ENCODE measurements at regions not wholly inside any gene's neighbourhood (a gene's known extent, or its start where the extent isn't known, plus 50 kb on each side); places are given as distances from the start of the nearest gene placed in this dataset.

GRCh38 chr16:13767215-13767614 lies 152.7 kb upstream of the ERCC4 start:
- no peak for DNase-seq

GRCh38 chr16:13768471-13768870 lies 151.5 kb upstream of the ERCC4 start:
- no peak for DNase-seq

- no peak for DNase-seq
Measured at GRCh38 chr16:13770436-13770835, 149.5 kb upstream of the ERCC4 start.

- DNase-seq, result no peak
Measured at GRCh38 chr16:13772782-13773181, 147.2 kb upstream of the ERCC4 start.

GRCh38 chr16:13779676-13780075 lies 140.3 kb upstream of the ERCC4 start:
- DNase-seq, result no peak

- DNase-seq, result no peak
Measured at GRCh38 chr16:13780406-13781168, 139.4 kb upstream of the ERCC4 start.

- no peak for DNase-seq
Measured at GRCh38 chr16:13781169-13781564, 138.8 kb upstream of the ERCC4 start.

- DNase-seq, result no peak
Measured at GRCh38 chr16:13781575-13782338, 138.2 kb upstream of the ERCC4 start.

- no peak for DNase-seq
Measured at GRCh38 chr16:13791095-13791494, 128.9 kb upstream of the ERCC4 start.

- no peak for DNase-seq
Measured at GRCh38 chr16:13793841-13794409, 126.0 kb upstream of the ERCC4 start.

- DNase-seq, result no peak
Measured at GRCh38 chr16:13795131-13795530, 124.8 kb upstream of the ERCC4 start.

- DNase-seq, result no peak
Measured at GRCh38 chr16:13797718-13798117, 122.2 kb upstream of the ERCC4 start.

GRCh38 chr16:13798211-13798610 lies 121.7 kb upstream of the ERCC4 start:
- no peak for DNase-seq

GRCh38 chr16:13803974-13804373 lies 116.0 kb upstream of the ERCC4 start:
- DNase-seq, result no peak

GRCh38 chr16:13805951-13806350 lies 114.0 kb upstream of the ERCC4 start:
- DNase-seq, result no peak

GRCh38 chr16:13806671-13807070 lies 113.3 kb upstream of the ERCC4 start:
- DNase-seq, result no peak

GRCh38 chr16:13808102-13808501 lies 111.9 kb upstream of the ERCC4 start:
- DNase-seq, result no peak

GRCh38 chr16:13809765-13810164 lies 110.2 kb upstream of the ERCC4 start:
- no peak for DNase-seq

- DNase-seq, result no peak
Measured at GRCh38 chr16:13811834-13812233, 108.1 kb upstream of the ERCC4 start.

GRCh38 chr16:13816701-13817100 lies 103.3 kb upstream of the ERCC4 start:
- DNase-seq, result no peak

GRCh38 chr16:13823501-13823900 lies 96.5 kb upstream of the ERCC4 start:
- no peak for DNase-seq

GRCh38 chr16:13829697-13830299 lies 90.2 kb upstream of the ERCC4 start:
- no peak for DNase-seq

- no peak for DNase-seq
Measured at GRCh38 chr16:13833515-13833914, 86.4 kb upstream of the ERCC4 start.

- no peak for DNase-seq
Measured at GRCh38 chr16:13835387-13835786, 84.6 kb upstream of the ERCC4 start.
